Parathyroid adenoma (tissue), 2 donors: ENCODE measurements at regions not wholly inside any gene's neighbourhood (a gene's known extent, or its start where the extent isn't known, plus 50 kb on each side); places are given as distances from the start of the nearest gene placed in this dataset.
A peak's percentile ranks its signal among the peaks of the same experiment; 100 is the strongest.

ENCODE experiments used
- H2AFZ ChIP-seq: fragments of 300-600 bp; sonication (generic); one replicate; pipeline ENCODE4 v1.7.0; 2017; ENCODE audit warnings: antibody characterized with exemption, mild to moderate bottlenecking
- H3K27ac ChIP-seq: fragments of 300-600 bp; sonication (generic); one replicate; pipeline ENCODE4 v1.7.0; 2017
- H3K27me3 ChIP-seq: fragments of 300-600 bp; sonication (generic); one replicate; pipeline ENCODE4 v1.7.0; 2017; ENCODE audit warnings: low read length; ENCODE audit not compliant: control insufficient read depth, insufficient read depth
- H3K36me3 ChIP-seq: fragments of 300-600 bp; sonication (generic); one replicate; pipeline ENCODE4 v1.7.0; 2017; ENCODE audit warnings: low read length; ENCODE audit not compliant: control insufficient read depth, insufficient read depth
- H3K4me1 ChIP-seq: fragments of 300-600 bp; sonication (generic); one replicate; pipeline ENCODE4 v1.7.0; 2017; ENCODE audit warnings: control low read depth
- H3K4me2 ChIP-seq: fragments of 300-600 bp; sonication (generic); one replicate; pipeline ENCODE4 v1.7.0; 2017; ENCODE audit warnings: low read length
- H3K4me3 ChIP-seq: fragments of 300-600 bp; sonication (generic); one replicate; pipeline ENCODE4 v1.7.0; 2017; ENCODE audit warnings: low read depth, low read length
- H3K79me2 ChIP-seq: fragments of 300-600 bp; sonication (generic); one replicate; pipeline ENCODE4 v1.7.0; 2017; ENCODE audit warnings: control low read depth
- H3K9ac ChIP-seq: fragments of 300-600 bp; sonication (generic); one replicate; pipeline ENCODE4 v1.7.0; 2017; ENCODE audit warnings: mild to moderate bottlenecking
- H3K9me3 ChIP-seq: fragments of 300-600 bp; sonication (generic); one replicate; pipeline ENCODE4 v1.7.0; 2017; ENCODE audit warnings: low read length; ENCODE audit not compliant: control insufficient read depth
- TF ChIP-seq, protein P1 (sequence below): fragments of 300-600 bp; sonication (generic); IDR thresholded peaks from one replicate; pipeline ENCODE4 v1.7.0; 2017; ENCODE audit warnings: antibody characterized with exemption, mild to moderate bottlenecking
- donor health status: primary hyperparathyroidism.

DNA sequence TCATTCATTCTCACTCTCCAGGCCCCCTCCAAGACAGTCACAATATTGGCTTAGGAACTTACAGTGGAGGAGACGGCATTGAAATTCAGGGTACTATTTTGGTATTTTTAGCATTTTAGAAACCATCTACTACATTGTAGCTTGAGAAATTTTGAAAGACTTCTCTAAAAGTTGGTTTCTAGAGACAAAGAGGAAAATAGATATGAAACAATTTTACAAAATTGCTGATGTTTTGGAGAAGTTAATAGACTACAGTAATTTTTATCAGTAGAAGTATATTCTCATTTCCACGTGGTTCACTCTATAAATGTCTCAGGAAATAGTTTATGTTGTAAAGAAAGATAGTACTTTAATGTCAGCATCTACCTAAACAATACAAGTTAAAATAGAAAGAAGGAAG lies 63.2 kb upstream of the ZSWIM6 start:
- Histone ChIP-seq H3K4me1 (peaks cover 4% of the 10 kb centered on the region), H3K27ac (no peak overlapping the region), H3K9ac (no peak overlapping the region), H3K79me2 (no peaks in the 10 kb centered on the region), H3K36me3 (no peaks in the 10 kb centered on the region), H3K27me3 (no peaks in the 10 kb centered on the region), H2AFZ (peak overlapping the region; percentile 5), H3K4me2 (no peak overlapping the region), H3K9me3 (no peaks in the 10 kb centered on the region), H3K4me3 (no peak overlapping the region)
- TF ChIP-seq, protein P1, sequence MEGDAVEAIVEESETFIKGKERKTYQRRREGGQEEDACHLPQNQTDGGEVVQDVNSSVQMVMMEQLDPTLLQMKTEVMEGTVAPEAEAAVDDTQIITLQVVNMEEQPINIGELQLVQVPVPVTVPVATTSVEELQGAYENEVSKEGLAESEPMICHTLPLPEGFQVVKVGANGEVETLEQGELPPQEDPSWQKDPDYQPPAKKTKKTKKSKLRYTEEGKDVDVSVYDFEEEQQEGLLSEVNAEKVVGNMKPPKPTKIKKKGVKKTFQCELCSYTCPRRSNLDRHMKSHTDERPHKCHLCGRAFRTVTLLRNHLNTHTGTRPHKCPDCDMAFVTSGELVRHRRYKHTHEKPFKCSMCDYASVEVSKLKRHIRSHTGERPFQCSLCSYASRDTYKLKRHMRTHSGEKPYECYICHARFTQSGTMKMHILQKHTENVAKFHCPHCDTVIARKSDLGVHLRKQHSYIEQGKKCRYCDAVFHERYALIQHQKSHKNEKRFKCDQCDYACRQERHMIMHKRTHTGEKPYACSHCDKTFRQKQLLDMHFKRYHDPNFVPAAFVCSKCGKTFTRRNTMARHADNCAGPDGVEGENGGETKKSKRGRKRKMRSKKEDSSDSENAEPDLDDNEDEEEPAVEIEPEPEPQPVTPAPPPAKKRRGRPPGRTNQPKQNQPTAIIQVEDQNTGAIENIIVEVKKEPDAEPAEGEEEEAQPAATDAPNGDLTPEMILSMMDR = no peak

DNA sequence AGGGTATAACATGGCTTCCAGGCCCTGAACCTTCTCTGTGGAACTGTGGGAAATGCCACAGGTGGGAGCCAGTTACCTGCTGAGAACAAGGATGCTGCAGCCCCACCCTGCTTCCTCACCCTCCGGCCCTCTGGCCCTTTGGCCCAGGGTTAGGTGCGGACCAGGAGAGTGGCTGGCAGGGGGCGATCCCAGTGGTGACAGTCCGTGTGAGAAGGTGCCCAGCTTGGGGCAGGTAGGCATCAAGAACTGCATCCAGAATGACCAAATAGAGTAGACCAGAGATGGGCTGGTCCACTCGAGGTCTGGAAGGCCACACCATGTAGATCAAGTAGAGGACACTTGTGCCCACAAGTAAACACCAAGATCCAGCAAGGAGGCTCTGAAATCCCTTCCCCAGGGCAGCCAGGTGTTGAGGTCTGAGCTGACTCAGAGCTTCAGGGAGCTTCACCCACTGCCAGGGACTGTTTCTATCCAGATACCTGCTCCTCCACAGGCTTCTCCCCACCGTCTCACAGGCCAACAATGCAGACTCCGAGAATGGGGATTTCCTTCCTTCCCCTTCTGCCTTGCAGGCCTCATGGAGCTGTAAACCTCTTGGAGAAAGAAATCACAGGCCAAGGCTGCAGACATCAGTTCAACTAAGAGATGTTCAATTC lies 61.4 kb upstream of the ZSWIM6 start:
- no peak overlapping the region for H3K9ac ChIP-seq
- H3K4me2 ChIP-seq = no peak overlapping the region
- TF ChIP-seq, protein P1 = no peak
- H3K27ac ChIP-seq = no peak overlapping the region
- H3K4me1 ChIP-seq = no peaks in the 10 kb centered on the region
- H2AFZ ChIP-seq = no peak overlapping the region
- no peaks in the 10 kb centered on the region for H3K27me3 ChIP-seq
- no peak overlapping the region for H3K4me3 ChIP-seq
- H3K36me3 ChIP-seq = no peaks in the 10 kb centered on the region
- H3K79me2 ChIP-seq = no peaks in the 10 kb centered on the region
- H3K9me3 ChIP-seq = no peaks in the 10 kb centered on the region

DNA sequence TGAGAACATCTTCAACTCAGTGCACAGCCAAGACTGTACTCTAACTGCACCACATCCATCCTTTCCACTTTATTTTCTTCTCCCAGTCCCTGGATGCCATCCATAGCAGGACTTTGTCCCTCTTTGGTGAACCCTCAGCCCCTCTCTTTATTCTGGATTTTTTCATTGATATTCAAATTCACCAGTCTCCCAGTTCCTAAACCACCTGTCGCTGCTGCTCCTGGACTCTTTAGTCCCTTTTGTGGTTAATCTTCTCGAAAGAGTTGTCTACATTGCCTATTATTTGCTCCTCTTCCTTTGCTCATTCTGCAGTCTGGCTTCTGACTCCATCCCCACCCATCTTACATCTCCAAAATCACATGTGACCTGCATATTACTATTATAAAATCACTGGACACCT lies 59.4 kb upstream of the ZSWIM6 start:
- Histone ChIP-seq H2AFZ (no peak overlapping the region), H3K9ac (no peak overlapping the region), H3K36me3 (no peaks in the 10 kb centered on the region), H3K27ac (no peak overlapping the region), H3K79me2 (no peaks in the 10 kb centered on the region), H3K9me3 (no peaks in the 10 kb centered on the region), H3K4me1 (no peaks in the 10 kb centered on the region), H3K4me2 (no peak overlapping the region), H3K27me3 (no peaks in the 10 kb centered on the region), H3K4me3 (no peak overlapping the region)
- TF ChIP-seq, protein P1 = no peak

DNA sequence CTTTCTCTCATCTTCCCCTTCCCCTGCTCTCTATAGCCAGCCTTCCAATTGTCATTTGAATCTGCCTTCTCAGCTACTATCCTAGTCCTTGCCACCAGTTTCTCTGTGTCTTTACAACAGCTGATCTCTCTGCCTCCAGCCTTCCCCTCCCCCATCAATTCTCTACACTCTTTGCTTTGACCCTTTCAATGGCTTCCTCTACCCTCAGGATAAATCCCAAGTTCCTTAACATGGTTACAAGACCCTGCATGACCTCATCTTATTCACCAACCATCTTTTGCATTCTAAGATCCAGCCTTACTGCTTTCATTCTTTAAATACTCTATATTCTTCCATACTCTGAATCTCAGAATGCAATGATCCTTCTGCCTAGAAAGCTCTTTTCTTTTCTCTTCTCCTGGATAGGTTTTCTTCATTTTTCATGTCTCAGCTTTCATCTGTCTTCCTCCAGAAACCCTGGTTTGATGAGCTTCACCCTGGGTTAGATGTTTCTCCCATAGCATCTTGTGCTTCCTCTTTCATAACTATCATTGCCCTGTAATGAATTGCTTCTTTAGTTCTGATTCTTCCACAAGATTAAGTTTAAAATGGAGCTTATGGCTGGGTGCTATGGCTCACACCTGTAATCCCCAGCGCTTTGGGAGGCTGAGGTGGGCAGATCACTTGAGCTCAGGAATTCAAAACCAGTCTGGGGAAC lies 58.6 kb upstream of the ZSWIM6 start:
- H3K9ac ChIP-seq = no peak overlapping the region
- H3K36me3 ChIP-seq = no peaks in the 10 kb centered on the region
- H3K4me1 ChIP-seq = no peaks in the 10 kb centered on the region
- H3K79me2 ChIP-seq = no peaks in the 10 kb centered on the region
- H3K4me3 ChIP-seq = no peak overlapping the region
- H3K27ac ChIP-seq = no peak overlapping the region
- no peaks in the 10 kb centered on the region for H3K27me3 ChIP-seq
- H3K4me2 ChIP-seq = no peak overlapping the region
- no peak overlapping the region for H2AFZ ChIP-seq
- H3K9me3 ChIP-seq = no peaks in the 10 kb centered on the region
- TF ChIP-seq, protein P1 = no peak

DNA sequence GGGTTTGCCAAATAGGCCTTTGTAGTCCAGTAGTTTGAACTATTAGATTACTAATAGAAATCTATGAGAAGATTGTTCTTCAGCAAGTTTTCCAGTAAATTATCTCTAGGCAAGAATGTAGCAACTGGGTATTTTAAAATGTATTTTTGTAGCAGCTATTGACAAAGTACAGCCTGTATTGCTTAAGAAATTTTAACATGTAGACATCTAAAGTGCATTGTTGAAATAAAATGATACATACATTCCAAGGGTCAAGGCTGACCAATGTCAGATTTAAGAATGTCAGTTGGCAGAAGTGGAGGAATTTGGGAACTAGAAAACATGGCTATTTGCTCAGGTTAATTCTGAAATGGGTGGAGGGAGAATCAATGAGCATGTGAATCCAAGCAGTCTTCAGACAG lies 57.5 kb upstream of the ZSWIM6 start:
- H3K9ac ChIP-seq = no peak overlapping the region
- no peaks in the 10 kb centered on the region for H3K79me2 ChIP-seq
- H3K27me3 ChIP-seq = no peaks in the 10 kb centered on the region
- no peaks in the 10 kb centered on the region for H3K36me3 ChIP-seq
- H2AFZ ChIP-seq = peak overlapping the region; percentile 59
- H3K9me3 ChIP-seq = no peaks in the 10 kb centered on the region
- H3K27ac ChIP-seq = no peak overlapping the region
- H3K4me3 ChIP-seq = no peak overlapping the region
- TF ChIP-seq, protein P1 = no peak
- no peak overlapping the region for H3K4me2 ChIP-seq
- no peaks in the 10 kb centered on the region for H3K4me1 ChIP-seq
